GM18870 (cell line): ENCODE measurements at regions not wholly inside any gene's neighbourhood (a gene's known extent, or its start where the extent isn't known, plus 50 kb on each side); places are given as distances from the start of the nearest gene placed in this dataset.
"Not testable (repeated sequence)": the region's sequence is repeated elsewhere in the genome, so short reads cannot be mapped to it uniquely, and the experiment has no call there.

Experiments used
- ATAC-seq: cut with Tn5 transposase; IDR thresholded peaks from one replicate; pipeline ENCODE4 v1.9.1; 2021; ENCODE audit warnings: moderate library complexity; ENCODE audit not compliant: unreplicated experiment

GRCh38 chr21:38613686-38614085 lies 115.4 kb upstream of the ERG start:
- ATAC-seq, result no peak

DNA sequence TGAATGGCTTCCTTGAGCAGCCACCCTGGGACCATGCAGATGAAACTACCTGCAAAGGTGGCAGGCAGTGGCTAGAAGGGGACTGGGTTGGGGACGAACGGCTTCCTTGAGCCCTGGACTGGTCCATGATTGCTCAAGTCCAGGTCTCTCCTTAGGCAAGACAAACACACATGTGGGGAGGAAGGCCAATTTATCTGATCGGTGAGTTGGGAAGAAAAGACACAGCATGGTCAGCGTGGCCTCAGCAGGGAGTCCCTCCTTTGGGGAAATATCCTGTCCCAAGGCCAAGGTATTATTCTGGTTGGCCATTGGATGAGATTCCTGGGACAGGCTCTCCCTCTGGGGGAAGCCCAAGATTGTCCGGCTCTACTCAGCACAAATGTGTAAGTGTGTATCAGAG lies 116.3 kb upstream of the ERG start:
- ATAC-seq, result no peak

DNA sequence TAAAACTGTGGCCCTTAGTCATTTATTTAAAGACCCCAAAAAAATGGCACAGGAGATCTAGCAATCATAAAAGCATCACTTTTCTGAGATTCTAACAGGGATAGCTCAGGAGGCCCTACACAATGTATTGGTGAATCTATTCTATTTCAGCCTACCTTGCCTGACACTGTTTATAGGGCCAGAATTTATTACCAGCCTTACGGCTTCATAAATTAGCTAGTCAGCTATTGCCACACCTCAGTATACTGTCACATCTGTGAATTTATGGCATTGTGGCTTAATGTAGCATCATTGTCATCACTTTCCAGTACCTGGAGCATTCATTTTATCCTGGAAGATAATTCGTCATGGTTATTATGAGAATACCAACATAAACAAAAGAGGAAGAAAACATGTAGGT lies 121.2 kb upstream of the ERG start:
- no peak for ATAC-seq

DNA sequence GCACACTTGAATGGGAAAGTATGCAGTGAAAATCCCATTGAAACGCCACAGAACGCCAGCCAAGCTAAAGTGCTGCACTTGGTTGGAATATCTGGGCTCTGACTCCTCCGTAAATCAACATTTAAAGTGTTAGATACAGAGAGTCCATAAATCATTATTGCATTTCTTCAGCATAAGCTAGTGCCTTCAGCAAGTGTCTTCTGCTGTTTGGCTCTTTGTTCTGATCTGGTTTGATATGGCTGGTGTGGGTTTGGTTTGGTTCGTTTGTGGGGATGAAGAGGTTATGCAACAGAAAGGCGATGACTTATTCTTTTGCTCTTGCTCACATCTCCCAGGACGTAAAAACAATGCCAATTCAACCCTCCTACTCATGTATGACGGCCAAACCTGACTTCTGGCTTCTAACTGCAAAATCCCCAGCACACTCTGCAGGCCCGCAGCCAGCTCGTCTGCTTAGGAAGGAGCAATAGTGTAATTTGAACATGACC lies 121.8 kb upstream of the ERG start:
- no peak for ATAC-seq

- no peak for ATAC-seq
Observed at GRCh38 chr21:38621132-38621531, 122.9 kb upstream of the ERG start.

DNA sequence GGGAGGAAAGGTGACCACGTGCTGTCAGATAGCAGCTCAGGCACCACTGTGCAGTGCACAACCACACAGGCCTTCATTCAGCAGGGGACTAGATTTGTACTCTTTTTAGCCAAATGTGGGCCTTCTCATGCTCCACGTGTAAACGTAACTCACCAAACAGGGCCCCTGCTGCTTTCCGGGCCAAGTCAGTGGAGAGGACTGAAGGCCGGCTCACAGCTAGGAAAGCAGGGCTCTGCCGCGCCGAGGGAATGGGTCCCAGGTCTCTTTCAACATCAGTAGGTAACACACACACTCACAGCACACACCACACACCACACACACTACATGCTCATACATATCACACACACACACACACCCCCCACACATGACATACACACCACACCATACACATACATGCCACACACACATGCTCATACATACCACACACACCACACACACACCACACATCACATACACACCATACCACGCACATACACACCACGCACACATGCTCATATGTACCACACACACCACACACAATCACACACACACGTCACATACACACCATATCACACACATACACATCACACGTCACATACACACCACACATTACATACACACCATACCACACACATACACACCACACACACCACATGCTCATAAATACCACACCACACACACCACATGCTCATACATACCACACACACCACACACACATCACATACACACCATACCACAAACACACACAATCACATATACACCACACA lies 124.0 kb upstream of the ERG start:
- ATAC-seq, result no peak

DNA sequence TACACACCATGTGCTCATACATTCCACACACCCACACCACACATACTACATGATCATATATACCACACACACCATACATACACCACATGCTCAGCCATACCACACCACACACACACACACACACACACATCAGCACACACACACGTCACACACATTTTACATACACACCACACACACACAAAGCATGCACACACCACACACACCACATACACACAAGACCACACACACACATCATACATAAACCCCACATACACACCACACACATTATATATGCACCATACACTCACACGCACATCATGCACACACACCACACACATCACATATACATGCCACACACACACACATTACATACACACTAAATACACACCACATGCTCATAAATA lies 124.5 kb upstream of the ERG start:
- ATAC-seq, result no peak

DNA sequence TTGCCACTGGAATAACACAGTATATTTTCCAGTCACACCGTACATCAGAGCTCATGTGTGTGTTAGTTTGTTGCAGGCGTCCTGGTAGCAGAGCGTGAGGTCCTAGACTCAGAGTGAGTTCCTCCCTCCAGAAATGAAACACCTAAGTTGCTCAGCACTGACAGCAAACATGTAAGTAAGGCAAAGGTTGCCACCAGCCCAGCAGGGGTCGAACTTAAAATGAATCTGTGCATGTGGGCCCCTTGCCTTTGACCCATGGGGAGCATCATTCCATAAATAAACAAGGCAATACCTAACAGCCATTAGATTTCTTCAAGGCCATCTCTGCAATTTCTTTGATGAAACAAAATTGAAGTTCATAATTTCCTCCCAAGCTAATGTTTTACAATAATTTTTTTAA lies 125.3 kb upstream of the ERG start:
- no peak for ATAC-seq

DNA sequence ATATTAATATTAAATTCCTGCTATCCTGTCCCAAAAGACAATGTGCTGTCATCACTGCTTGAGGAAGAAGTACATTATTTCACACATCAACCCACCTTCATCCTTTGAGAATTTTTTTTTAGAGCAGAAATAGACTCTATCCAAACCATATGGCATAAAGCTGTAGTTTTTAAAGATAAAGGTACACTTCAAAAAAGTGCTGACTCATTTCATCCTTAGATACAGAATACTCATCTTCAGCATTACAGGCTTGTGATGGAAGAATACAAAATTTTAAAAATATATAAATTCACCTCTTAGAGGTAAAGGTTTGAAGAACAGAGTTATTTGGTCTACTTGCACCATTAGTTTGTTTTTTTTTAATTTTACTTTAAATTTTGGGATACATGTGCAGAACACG lies 126.7 kb upstream of the ERG start:
- ATAC-seq, result no peak

GRCh38 chr21:38626306-38626705 lies 128.0 kb upstream of the ERG start:
- no peak for ATAC-seq

GRCh38 chr21:38628349-38628748 lies 130.1 kb upstream of the ERG start:
- ATAC-seq, result no peak

DNA sequence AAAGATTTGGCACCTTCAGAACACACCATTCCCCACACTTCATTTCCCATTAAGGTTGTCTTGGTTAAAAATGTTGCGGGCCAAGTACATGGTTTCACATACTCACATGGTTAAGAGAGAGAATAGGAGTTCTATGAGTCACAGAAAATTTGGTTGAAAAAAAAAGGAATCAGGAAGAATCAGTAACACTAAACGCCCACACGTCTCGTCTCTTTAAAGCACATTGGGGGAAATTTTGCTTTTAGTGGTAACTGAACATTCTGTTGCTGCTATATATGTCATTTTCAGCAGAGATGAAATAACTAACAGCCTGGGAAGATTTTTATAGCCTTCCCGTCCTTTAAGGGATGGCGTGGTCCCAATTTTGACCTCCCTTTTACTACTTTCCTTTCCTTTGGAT lies 132.9 kb upstream of the ERG start:
- ATAC-seq, result no peak

- ATAC-seq, result no peak
Observed at GRCh38 chr21:38631676-38632075, 133.4 kb upstream of the ERG start.

GRCh38 chr21:38637161-38637560 lies 138.9 kb upstream of the ERG start:
- no peak for ATAC-seq

- no peak for ATAC-seq
Observed at GRCh38 chr21:38639571-38640354, 141.5 kb upstream of the ERG start.

DNA sequence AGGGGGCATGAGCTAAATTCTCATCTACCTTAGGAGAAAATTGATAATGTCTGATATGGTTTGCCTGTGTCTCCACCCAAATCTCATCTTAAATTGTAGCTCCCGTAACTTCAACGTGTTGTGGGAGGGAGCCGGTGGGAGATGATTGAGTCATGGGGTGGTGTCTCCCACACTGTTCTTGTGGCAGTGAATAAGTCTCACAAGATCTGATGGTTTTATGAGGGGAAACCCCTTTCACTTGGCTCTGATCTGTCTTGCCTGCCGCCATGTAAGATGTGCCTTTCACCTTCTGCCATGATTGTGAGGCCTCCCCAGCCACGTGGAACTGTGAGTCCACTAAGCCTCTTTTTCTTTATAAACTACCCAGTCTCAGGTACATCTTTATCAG lies 142.1 kb upstream of the ERG start:
- not testable (repeated sequence) for ATAC-seq

GRCh38 chr21:38643404-38644023 lies 145.2 kb upstream of the ERG start:
- no peak for ATAC-seq

- ATAC-seq, result no peak
Observed at GRCh38 chr21:38645282-38645681, 147.0 kb upstream of the ERG start.

- ATAC-seq, result no peak
Observed at GRCh38 chr21:38646213-38646837, 148.0 kb upstream of the ERG start.

DNA sequence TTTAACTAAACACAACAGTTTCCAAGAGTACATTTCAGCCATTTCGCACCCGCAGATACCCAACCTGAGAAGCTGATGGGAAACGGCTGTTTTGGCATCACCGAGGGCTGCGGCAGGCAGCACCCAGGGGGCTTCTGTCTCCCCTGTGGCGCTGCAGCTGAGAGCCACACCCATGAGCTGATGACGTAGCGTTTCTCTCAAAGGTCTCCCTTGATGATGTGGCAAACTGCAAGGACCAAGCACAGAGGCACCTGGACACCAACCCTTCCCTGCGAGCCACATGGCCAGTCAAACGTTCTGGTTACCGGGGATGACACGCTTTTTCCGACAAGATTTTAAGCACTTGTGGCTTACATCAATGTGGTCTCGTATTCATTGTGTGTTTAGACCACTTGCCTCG lies 150.8 kb upstream of the ERG start:
- ATAC-seq, result no peak

DNA sequence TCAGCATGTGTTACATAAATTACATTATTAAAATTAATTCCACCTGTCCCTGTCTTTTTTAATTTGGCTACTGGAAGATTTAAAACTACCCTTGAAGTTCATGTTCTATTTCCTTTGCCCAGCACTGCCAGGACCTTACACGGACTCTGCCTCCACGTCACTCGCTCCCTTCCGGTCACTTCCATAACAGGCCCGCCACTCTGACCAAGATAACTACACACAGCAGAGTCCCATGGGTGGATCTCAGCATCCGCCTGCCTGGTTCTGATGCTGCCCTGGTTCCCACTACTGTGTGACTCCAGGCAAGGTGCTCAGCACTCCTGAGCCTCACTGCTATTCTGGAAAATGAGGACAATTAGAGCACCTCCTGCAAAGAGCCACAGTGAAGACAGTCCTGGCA lies 153.3 kb upstream of the ERG start:
- ATAC-seq, result no peak

GRCh38 chr21:38652396-38652795 lies 153.3 kb upstream of the ETS2 start:
- ATAC-seq, result no peak
